ENCODE measurements at regions not wholly inside any gene's neighbourhood (a gene's known extent, or its start where the extent isn't known, plus 50 kb on each side); places are given as distances from the start of the nearest gene placed in this dataset.
A peak's percentile ranks its signal among the peaks of the same experiment; 100 is the strongest.

DNA sequence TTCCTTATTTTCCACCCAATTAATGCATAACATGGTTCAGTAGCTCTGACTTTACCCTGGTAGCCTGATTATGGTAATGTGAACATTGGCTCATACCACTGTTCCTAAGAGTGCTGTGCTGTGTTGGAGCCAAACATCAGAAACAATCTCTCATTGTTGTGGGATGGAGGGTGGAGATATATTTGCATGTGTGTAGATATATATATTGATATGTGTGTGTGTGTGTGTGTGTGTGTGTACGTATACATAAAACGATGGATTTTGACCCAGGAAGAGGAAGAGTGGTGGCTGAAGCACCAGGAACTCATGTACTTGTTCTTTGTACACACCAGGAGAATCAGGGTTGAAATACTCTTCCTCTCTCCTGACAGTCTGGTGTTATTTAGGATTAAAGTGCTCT, 247.7 kb downstream of the IL15 start (continued):
- TF ChIP-seq HMGXB4 (CRISPR knock-in tag; IDR thresholded peaks at IDR 0.05; ENCODE audit: borderline replicate concordance in 1 of 2, low read depth in 1 of 2) (no peak), IRX3 (CRISPR knock-in tag; IDR thresholded peaks at IDR 0.05; ENCODE audit: borderline replicate concordance, low read depth) (no peak), ZBTB2 (CRISPR knock-in tag; IDR thresholded peaks at IDR 0.05; ENCODE audit: low read depth) (no peak)

DNA sequence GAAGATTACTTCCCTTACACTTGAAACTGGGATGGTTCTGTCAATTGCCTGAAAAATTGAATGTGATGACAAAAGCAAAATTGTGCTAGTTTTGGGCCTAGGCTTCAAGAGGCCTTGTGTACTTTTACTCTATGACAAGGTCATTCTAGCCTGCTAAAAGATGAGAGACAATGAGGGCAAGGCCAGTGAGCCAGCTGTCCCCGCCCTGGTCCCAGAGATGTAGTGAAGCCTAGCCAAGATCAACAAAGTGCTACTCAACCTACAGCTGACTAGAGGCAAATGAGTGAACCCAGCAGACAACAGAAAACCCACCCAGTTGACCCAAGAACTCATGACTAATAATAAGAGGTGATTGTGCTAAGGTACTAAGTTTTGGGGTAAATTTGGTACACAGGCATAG, 248.7 kb downstream of the IL15 start:
- ATAC-seq (peak; percentile 45; the same call in 2 of the 3 replicates), FAIRE-seq (no peak), DNase-seq (ENCODE audit: low spot score) (peak; percentile 16)
- Histone ChIP-seq H3K9me3 (ENCODE audit: low read length) (no peaks in the 10 kb centered on the region), H3K36me3 (replicated peaks in 1 of 2; ENCODE audit: control insufficient read depth in 1 of 2, insufficient read depth in 2 of 2, low read length in 2 of 2) (no peaks in the 10 kb centered on the region), H4K20me1 (ENCODE audit: insufficient read depth, low read length) (no peaks in the 10 kb centered on the region), H2AFZ (ENCODE audit: low read length) (no peak overlapping the region), H3K4me1 (ENCODE audit: insufficient read depth, low read length) (no peaks in the 10 kb centered on the region), H3K4me3 (replicated peaks in 1 of 3; ENCODE audit: insufficient read depth in 1 of 3, low read depth in 2 of 3, low read length in 3 of 3) (no peak overlapping the region), H3K79me2 (ENCODE audit: insufficient read depth, low read length) (no peaks in the 10 kb centered on the region), H3K27me3 (ENCODE audit: control insufficient read depth in 1 of 2, insufficient read depth in 2 of 2, low read length in 2 of 2) (no peaks in the 10 kb centered on the region; a peak in 1 of 5 replicates), H3K4me2 (ENCODE audit: low read depth, low read length) (no peak overlapping the region), H3K27ac (ENCODE audit: extremely low read length, insufficient read depth, low read length) (no peak overlapping the region), H3K9ac (ENCODE audit: insufficient read depth, low read depth, low read length) (no peak overlapping the region)
- TF ChIP-seq SOX13 (IDR thresholded peaks at IDR 0.05) (no peak), SOX13 (CRISPR knock-in tag; conservative IDR thresholded peaks at IDR 0.05 in 1 of 2, IDR thresholded peaks at IDR 0.05 in 1 of 2) (peak in 1 of 2 experiments; percentile 40; a peak in 2 of 4 replicates), HOXA3 (CRISPR knock-in tag; IDR thresholded peaks at IDR 0.05) (no peak)
- in situ Hi-C loops (cut with HindIII; ENCODE audit: extremely low pct_ligation_motif_present, low pct_unique_long_range_greater_than_20kb), result no loop called here
- WGBS (ENCODE audit: low lambda C conversion rate), result 0% methylated on average over 1 of the region's 1 CpG
- intact Hi-C loops (cut with micrococcal nuclease; ENCODE audit: unreplicated experiment), result no loop called here
- ChIA-PET CTCF (ENCODE audit: low intra/inter-chr PET ratio, low total read pairs) (no interaction called here), POLR2A (no interaction called here)
- BruUV-seq (replicated peaks), result no TSS peak
